ENCODE measurements at regions not wholly inside any gene's neighbourhood (a gene's known extent, or its start where the extent isn't known, plus 50 kb on each side); places are given as distances from the start of the nearest gene placed in this dataset.

DNA sequence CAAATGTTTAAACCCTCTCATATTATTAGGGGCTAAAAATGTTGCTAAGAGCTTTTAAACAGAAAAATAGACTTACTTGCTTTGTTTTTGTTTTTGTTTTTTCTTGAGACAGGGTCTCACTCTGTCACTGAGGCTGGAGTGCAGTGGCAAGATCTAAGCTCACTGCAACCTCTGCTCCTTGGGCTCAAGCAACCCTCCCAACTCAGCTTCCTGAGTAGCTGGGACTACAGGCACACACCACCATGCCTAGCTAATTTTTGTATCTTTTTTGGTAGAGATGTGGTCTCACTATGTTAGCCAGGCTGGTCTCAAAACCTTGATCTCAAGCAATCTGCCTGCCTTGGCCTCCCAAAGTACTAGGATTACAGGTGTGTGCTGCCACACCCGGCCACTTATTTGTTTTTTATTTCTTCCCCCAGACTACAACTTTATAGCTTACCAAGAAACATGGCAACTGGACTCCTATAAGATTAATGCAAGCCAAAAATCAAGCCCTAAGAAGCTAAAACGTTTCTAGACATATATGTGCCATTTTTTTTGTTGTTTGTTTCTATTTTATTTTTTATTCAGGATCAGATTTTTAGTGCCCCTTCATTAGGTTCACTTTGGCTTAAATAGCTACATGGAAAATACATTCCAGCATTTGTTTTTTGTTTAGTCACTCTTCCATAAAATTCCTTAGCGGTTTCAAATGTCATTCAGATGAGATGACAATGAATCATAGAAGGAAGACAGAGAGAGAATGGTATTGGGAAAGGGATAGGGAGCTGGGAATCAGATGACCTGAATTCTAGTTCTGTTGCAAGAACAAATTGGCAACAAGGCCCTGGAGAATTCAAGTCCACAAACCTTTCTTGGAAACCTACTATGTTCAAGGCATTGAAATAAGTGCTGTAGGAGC, 163.4 kb upstream of the MKLN1 start:
- no peaks in the 10 kb centered on the region for H3K4me1 Mint-ChIP-seq (ENCODE audit: low read depth)
- H3K36me3 Mint-ChIP-seq (ENCODE audit: insufficient read depth): no peaks in the 10 kb centered on the region
- H3K27ac Mint-ChIP-seq: no peak overlapping the region
- H3K9me3 Mint-ChIP-seq (ENCODE audit: low read depth): no peaks in the 10 kb centered on the region
- H3K4me3 Mint-ChIP-seq (ENCODE audit: low read depth): no peak overlapping the region
- H3K27me3 Mint-ChIP-seq: no peaks in the 10 kb centered on the region
- TF ChIP-seq, protein P1, sequence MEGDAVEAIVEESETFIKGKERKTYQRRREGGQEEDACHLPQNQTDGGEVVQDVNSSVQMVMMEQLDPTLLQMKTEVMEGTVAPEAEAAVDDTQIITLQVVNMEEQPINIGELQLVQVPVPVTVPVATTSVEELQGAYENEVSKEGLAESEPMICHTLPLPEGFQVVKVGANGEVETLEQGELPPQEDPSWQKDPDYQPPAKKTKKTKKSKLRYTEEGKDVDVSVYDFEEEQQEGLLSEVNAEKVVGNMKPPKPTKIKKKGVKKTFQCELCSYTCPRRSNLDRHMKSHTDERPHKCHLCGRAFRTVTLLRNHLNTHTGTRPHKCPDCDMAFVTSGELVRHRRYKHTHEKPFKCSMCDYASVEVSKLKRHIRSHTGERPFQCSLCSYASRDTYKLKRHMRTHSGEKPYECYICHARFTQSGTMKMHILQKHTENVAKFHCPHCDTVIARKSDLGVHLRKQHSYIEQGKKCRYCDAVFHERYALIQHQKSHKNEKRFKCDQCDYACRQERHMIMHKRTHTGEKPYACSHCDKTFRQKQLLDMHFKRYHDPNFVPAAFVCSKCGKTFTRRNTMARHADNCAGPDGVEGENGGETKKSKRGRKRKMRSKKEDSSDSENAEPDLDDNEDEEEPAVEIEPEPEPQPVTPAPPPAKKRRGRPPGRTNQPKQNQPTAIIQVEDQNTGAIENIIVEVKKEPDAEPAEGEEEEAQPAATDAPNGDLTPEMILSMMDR (IDR thresholded peaks at IDR 0.05; ENCODE audit: unreplicated experiment): no peak
- no peak for DNase-seq (ENCODE audit: low spot score, unreplicated experiment)

DNA sequence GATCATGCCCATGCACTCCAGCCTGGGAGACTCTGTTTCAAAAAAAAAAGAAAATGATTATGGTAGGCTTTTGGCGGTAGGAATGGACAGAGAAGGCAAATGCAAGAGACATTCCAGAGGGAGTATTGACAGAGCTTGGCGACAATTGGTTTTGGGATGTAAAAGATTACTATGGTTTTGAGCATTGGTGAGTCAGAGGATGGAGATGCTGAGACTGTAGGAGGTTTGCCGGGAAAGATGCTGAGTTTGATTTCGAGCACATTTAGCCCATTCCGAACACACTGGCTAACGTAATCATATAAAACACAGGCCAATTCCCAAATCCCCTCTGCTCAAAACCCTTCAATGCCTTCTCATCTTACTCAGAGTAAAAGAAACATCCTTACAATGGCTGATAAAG, 161.6 kb upstream of the MKLN1 start:
- H3K36me3 Mint-ChIP-seq (ENCODE audit: insufficient read depth): no peaks in the 10 kb centered on the region
- H3K27ac Mint-ChIP-seq: no peak overlapping the region
- no peaks in the 10 kb centered on the region for H3K27me3 Mint-ChIP-seq
- no peaks in the 10 kb centered on the region for H3K9me3 Mint-ChIP-seq (ENCODE audit: low read depth)
- H3K4me3 Mint-ChIP-seq (ENCODE audit: low read depth): no peak overlapping the region
- TF ChIP-seq, protein P1 (IDR thresholded peaks at IDR 0.05; ENCODE audit: unreplicated experiment): no peak
- DNase-seq (ENCODE audit: low spot score, unreplicated experiment): no peak
- H3K4me1 Mint-ChIP-seq (ENCODE audit: low read depth): no peaks in the 10 kb centered on the region

DNA sequence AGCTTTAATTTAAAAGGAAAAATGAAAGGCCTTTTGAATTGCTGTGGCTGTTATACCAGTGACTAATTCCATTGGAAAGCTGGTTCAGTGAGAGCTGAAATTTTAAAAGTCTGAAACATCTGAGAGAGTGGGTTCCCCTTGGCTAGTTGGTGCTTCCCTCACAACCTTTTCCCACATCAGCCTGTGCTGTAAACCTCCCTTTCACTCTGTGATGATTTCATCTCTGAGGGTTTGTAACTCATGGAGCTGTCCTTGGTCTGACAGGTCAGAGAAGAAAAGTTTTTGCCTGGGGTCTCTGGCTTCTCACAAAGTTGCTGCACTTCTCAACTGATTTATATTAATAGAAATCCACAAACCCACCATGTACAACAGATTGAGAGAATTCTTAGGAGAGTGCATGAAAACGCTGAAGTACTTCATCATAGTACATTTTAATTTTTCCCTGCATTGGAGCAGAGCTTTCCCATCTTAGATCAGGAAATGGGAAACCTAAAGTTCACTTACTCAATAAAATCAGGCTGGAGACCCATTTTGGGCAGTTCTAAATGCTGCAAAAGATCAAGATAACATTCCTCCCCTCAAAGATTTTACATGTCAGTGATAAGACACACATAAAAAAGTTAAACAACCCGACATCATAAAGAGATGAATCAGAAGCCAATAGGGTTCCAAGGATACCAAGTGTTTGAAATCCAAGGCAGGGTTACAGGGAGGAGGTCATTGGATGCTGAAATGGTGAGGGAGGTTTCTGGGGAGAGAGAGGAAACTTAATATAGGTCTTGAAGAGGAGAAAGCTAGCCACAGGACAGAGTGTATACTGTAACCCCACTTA, 157.0 kb upstream of the MKLN1 start:
- Mint-ChIP-seq H3K36me3 (ENCODE audit: insufficient read depth) (no peaks in the 10 kb centered on the region), H3K27me3 (no peaks in the 10 kb centered on the region), H3K4me1 (ENCODE audit: low read depth) (no peaks in the 10 kb centered on the region), H3K4me3 (ENCODE audit: low read depth) (no peak overlapping the region), H3K9me3 (ENCODE audit: low read depth) (no peaks in the 10 kb centered on the region), H3K27ac (no peak overlapping the region)
- TF ChIP-seq, protein P1 (IDR thresholded peaks at IDR 0.05; ENCODE audit: unreplicated experiment): no peak
- DNase-seq (ENCODE audit: low spot score, unreplicated experiment): no peak

DNA sequence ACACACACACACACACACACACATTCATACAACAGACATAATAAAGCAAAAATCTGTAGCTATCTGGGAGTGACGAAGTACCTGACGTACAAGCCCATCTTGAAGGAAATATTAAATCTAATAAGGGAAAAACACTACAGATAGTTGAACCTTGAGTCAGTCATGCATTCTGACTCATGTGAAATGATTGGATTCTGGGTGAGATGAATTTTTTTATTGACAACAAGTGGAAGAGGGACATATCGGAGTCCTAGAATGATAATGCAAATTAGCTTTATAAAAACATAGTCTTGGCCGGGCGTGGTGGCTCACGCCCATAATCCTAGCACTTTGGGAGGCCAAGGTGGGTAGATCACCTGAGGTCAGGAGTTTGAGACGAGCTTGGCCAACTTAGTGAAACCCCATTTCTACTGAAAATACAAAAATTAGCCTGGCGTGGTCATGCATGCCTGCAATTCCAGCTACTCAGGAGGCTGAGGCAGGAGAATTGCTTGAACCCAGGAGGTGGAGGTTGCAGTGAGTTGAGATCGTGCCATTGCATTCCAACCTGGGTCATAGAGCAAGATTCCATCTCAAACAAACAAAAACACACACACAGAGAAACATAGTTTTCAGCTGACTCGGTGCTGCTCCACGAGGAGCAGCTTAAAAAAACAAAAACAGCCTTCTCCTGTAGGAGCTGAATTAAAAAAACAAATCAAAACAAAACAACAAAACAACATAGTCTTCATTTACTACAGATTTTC, 154.4 kb upstream of the MKLN1 start:
- TF ChIP-seq, protein P1 (IDR thresholded peaks at IDR 0.05; ENCODE audit: unreplicated experiment): no peak
- Mint-ChIP-seq H3K4me3 (ENCODE audit: low read depth) (no peak overlapping the region), H3K27ac (no peak overlapping the region), H3K36me3 (ENCODE audit: insufficient read depth) (no peaks in the 10 kb centered on the region), H3K9me3 (ENCODE audit: low read depth) (no peaks in the 10 kb centered on the region), H3K4me1 (ENCODE audit: low read depth) (no peaks in the 10 kb centered on the region), H3K27me3 (no peaks in the 10 kb centered on the region)
- no peak for DNase-seq (ENCODE audit: low spot score, unreplicated experiment)

DNA sequence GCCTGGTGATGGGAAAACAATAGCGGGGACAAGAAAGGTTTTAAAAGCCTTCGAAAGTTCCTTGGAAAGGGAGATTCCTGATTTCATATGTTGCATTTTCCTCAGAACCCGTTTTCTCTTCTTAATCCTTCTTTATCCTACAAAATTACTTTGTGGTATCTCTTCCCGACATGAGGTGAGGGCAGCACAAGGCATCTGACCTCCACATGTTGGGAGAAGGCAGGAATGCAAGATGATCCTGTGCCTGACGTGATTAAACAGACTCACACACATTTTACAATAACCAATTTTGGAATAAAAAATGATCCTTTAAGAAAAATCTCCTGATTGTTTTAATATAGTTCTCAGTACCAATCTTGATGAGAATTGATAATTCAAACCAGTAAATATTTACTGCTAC, 153.3 kb upstream of the MKLN1 start:
- no peaks in the 10 kb centered on the region for H3K4me1 Mint-ChIP-seq (ENCODE audit: low read depth)
- TF ChIP-seq, protein P1 (IDR thresholded peaks at IDR 0.05; ENCODE audit: unreplicated experiment): no peak
- H3K9me3 Mint-ChIP-seq (ENCODE audit: low read depth): no peaks in the 10 kb centered on the region
- no peak overlapping the region for H3K4me3 Mint-ChIP-seq (ENCODE audit: low read depth)
- H3K27ac Mint-ChIP-seq: no peak overlapping the region
- no peaks in the 10 kb centered on the region for H3K27me3 Mint-ChIP-seq
- DNase-seq (ENCODE audit: low spot score, unreplicated experiment): no peak
- no peaks in the 10 kb centered on the region for H3K36me3 Mint-ChIP-seq (ENCODE audit: insufficient read depth)
